ENCODE measurements at regions not wholly inside any gene's neighbourhood (a gene's known extent, or its start where the extent isn't known, plus 50 kb on each side); places are given as distances from the start of the nearest gene placed in this dataset.

DNA sequence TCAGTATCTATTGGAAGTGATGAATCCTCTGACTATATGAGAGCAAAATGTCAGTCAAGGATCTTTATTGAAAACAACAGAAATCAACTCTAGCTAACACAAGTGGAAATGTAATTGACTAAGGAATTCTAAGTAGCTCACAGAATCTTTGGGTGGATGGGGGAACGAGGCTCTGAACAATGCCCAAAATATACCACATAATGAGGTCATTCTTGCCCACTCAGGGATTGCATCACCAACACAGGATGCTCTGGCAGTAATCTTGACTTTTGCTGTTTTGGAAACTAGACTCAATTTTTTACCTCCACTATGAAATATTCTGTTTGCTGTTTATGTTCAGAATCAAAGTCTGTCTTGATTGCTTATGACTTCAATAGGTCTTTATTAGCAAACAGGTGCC lies 127.4 kb upstream of the UNC5C start (continued):
- TF ChIP-seq, protein P1, sequence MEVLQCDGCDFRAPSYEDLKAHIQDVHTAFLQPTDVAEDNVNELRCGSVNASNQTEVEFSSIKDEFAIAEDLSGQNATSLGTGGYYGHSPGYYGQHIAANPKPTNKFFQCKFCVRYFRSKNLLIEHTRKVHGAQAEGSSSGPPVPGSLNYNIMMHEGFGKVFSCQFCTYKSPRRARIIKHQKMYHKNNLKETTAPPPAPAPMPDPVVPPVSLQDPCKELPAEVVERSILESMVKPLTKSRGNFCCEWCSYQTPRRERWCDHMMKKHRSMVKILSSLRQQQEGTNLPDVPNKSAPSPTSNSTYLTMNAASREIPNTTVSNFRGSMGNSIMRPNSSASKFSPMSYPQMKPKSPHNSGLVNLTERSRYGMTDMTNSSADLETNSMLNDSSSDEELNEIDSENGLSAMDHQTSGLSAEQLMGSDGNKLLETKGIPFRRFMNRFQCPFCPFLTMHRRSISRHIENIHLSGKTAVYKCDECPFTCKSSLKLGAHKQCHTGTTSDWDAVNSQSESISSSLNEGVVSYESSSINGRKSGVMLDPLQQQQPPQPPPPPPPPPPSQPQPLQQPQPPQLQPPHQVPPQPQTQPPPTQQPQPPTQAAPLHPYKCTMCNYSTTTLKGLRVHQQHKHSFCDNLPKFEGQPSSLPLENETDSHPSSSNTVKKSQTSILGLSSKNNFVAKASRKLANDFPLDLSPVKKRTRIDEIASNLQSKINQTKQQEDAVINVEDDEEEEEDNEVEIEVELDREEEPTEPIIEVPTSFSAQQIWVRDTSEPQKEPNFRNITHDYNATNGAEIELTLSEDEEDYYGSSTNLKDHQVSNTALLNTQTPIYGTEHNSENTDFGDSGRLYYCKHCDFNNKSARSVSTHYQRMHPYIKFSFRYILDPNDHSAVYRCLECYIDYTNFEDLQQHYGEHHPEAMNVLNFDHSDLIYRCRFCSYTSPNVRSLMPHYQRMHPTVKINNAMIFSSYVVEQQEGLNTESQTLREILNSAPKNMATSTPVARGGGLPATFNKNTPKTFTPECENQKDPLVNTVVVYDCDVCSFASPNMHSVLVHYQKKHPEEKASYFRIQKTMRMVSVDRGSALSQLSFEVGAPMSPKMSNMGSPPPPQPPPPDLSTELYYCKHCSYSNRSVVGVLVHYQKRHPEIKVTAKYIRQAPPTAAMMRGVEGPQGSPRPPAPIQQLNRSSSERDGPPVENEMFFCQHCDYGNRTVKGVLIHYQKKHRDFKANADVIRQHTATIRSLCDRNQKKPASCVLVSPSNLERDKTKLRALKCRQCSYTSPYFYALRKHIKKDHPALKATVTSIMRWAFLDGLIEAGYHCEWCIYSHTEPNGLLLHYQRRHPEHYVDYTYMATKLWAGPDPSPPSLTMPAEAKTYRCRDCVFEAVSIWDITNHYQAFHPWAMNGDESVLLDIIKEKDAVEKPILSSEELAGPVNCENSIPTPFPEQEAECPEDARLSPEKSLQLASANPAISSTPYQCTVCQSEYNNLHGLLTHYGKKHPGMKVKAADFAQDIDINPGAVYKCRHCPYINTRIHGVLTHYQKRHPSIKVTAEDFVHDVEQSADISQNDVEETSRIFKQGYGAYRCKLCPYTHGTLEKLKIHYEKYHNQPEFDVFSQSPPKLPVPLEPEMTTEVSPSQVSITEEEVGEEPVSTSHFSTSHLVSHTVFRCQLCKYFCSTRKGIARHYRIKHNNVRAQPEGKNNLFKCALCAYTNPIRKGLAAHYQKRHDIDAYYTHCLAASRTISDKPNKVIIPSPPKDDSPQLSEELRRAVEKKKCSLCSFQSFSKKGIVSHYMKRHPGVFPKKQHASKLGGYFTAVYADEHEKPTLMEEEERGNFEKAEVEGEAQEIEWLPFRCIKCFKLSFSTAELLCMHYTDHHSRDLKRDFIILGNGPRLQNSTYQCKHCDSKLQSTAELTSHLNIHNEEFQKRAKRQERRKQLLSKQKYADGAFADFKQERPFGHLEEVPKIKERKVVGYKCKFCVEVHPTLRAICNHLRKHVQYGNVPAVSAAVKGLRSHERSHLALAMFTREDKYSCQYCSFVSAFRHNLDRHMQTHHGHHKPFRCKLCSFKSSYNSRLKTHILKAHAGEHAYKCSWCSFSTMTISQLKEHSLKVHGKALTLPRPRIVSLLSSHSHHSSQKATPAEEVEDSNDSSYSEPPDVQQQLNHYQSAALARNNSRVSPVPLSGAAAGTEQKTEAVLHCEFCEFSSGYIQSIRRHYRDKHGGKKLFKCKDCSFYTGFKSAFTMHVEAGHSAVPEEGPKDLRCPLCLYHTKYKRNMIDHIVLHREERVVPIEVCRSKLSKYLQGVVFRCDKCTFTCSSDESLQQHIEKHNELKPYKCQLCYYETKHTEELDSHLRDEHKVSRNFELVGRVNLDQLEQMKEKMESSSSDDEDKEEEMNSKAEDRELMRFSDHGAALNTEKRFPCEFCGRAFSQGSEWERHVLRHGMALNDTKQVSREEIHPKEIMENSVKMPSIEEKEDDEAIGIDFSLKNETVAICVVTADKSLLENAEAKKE (CRISPR knock-in tag; IDR thresholded peaks at IDR 0.05), result no peak
- TF ChIP-seq CREB1 (CRISPR knock-in tag; IDR thresholded peaks at IDR 0.05; ENCODE audit: low read depth) (no peak), EZH2 (IDR thresholded peaks at IDR 0.05; ENCODE audit: low read depth, unreplicated experiment) (no peak), EZH2phosphoT487 (IDR thresholded peaks at IDR 0.05; ENCODE audit: unreplicated experiment) (no peak), NANOG (IDR thresholded peaks at IDR 0.05; ENCODE audit: borderline replicate concordance) (no peak), POLR2AphosphoS5 (IDR thresholded peaks at IDR 0.05; ENCODE audit: low read depth) (no peak), ZNF114 (CRISPR knock-in tag; IDR thresholded peaks at IDR 0.05) (no peak), JUNB (IDR thresholded peaks at IDR 0.05; ENCODE audit: unreplicated experiment) (no peak)
- TF ChIP-seq, protein P2, sequence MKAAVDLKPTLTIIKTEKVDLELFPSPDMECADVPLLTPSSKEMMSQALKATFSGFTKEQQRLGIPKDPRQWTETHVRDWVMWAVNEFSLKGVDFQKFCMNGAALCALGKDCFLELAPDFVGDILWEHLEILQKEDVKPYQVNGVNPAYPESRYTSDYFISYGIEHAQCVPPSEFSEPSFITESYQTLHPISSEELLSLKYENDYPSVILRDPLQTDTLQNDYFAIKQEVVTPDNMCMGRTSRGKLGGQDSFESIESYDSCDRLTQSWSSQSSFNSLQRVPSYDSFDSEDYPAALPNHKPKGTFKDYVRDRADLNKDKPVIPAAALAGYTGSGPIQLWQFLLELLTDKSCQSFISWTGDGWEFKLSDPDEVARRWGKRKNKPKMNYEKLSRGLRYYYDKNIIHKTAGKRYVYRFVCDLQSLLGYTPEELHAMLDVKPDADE (IDR thresholded peaks at IDR 0.05), result no peak

DNA sequence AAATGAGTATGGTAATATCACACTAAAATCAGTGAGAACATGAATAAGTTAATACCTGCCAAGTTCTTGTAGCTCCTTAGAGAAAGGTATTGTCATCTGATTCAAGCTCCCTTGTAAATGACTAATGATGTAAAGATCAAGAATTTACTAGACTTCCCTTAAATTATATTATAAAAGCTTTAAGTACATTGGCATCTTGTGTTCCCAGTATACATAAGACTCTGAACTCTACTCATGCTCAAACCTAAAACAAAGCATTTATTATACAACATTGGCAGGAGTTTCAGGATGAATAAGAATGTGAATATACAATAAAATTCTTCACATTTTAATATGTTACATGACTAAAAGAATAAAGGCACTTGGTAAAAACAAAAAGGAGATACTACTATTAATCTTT lies 126.8 kb upstream of the UNC5C start:
- Histone ChIP-seq H3K4me1 (ENCODE audit: insufficient read depth) (no peaks in the 10 kb centered on the region), H2AFZ (no peak overlapping the region), H3F3A (replicated peaks; ENCODE audit: low read depth) (no peaks in the 10 kb centered on the region), H3K27me3 (ENCODE audit: insufficient read depth) (no peaks in the 10 kb centered on the region), H3K36me3 (ENCODE audit: insufficient read depth) (no peaks in the 10 kb centered on the region), H3K4me2 (no peak overlapping the region), H3K4me3 (no peak overlapping the region), H3K79me2 (replicated peaks; ENCODE audit: insufficient read depth) (no peaks in the 10 kb centered on the region), H4K20me1 (replicated peaks; ENCODE audit: insufficient read depth) (no peaks in the 10 kb centered on the region), H3K9me2 (ENCODE audit: insufficient read depth) (peaks cover 5% of the 10 kb centered on the region; the same call in 1 of the 2 replicates), H3K27ac (ENCODE audit: low read depth) (no peak overlapping the region)
- DNase-seq (ENCODE audit: low spot score) (no peak), ATAC-seq (no peak)
- Mint-ChIP-seq H3K27ac (no peak overlapping the region), H3K9me3 (no peaks in the 10 kb centered on the region), H3K4me1 (peaks cover 6% of the 10 kb centered on the region), H3K36me3 (ENCODE audit: low read depth) (no peaks in the 10 kb centered on the region), H3K27me3 (ENCODE audit: insufficient read depth, low read depth, poor library complexity) (no peaks in the 10 kb centered on the region), H3K4me3 (no peak overlapping the region)
- TF ChIP-seq NANOG (IDR thresholded peaks at IDR 0.05; ENCODE audit: borderline replicate concordance) (no peak), EZH2 (IDR thresholded peaks at IDR 0.05; ENCODE audit: low read depth, unreplicated experiment) (no peak), POLR2AphosphoS5 (IDR thresholded peaks at IDR 0.05; ENCODE audit: low read depth) (no peak), EZH2phosphoT487 (IDR thresholded peaks at IDR 0.05; ENCODE audit: unreplicated experiment) (no peak), ZNF331 (CRISPR knock-in tag; IDR thresholded peaks at IDR 0.05; ENCODE audit: low read depth) (no peak)
- TF ChIP-seq, protein P2 (IDR thresholded peaks at IDR 0.05), result no peak
